GM18858 (cell line): ENCODE measurements at regions not wholly inside any gene's neighbourhood (a gene's known extent, or its start where the extent isn't known, plus 50 kb on each side); places are given as distances from the start of the nearest gene placed in this dataset.

Source experiments
- ATAC-seq: cut with Tn5 transposase; IDR thresholded peaks from one replicate; pipeline ENCODE4 v1.9.1; 2021; ENCODE audit not compliant: unreplicated experiment

DNA sequence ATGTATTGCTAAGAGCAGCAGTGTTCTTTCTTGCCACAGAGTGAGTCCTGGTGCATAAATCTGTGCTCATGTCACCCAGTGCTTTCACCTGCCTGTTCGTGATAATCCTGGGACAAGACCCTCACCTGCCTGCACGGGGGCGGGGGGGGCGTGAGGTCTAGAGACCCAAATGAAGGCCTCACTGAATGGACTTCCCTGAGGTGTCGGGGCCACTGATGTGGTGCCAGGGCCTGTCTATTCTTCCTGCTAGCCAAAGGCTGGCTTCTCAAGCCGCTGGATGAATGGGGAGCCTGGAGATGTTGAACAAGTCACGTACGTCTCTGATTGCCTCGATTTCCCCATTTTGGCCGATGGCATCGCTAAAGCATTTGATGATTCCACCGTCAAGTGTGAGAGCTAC is 118.8 kb upstream of the IRF2BP2 start:
- no peak for ATAC-seq

DNA sequence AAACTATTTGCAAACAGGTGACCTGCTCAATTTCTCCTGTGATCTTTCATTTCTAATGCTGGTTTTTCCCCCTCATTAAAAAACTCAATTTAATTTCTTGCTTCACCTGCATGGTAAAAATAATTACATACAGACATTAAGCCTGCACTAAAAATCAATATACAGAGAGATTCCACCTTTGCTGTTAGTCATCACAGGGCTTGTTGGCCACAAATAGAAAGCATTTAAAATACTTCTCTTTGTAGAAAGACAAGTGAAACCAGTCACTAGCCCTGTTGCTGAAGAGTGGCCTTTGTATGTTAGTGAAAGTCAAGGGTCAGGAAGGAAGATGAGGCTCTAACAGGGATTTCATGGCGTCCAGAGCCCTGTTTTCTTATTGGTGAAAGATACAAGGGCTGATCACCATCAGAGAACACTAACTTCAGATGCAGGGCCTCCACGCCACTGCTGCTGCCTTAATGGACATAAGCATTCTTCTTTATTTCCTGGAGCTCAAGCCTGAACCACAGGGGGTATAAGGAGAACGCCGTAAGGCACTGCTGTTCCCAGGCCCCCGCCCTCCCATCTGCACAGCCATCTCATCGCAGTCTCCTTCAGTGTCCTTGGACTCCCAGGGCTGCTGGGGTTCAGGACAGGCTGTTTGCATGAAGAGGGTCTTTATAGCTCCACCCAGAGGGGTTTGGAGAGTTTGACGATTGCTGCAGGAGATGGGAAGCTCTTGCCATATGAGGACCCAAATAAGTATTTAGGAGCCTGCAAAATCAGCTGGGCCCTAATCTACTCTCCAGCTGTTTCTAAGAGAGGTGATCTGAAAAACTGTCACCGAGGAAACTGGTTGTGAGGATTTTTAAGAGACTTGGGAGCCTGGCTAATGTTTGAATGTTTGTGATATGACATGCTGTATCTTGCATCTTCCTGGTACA is 117.3 kb upstream of the IRF2BP2 start:
- no peak for ATAC-seq

DNA sequence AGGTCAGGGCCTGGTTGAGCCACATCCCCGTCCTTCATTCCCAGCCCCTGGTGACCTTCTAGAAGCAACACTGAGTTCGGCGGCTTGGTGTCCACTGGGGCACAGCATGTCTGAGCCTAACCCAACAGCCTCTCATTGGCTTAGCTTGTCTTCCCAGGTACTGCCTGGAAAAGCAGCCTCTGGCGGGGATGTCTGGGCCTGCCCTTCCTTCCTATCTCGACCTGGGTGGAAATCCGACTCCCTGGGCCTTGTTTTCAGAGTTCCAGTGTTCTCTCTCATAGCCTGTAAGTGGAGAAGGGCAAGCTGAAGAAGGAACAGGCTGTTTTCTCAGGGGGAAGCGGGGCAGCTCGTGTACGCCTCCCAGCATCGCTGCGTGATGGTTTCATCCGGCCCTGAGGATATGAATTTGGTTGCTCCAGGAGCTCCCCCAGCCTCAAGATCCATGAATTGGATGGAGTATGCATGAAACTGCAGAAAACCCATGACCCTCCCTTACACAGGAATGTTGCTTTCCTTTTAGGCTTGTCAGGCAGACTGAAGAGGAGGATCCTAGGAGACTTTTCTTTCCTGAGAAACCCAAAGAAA is 116.5 kb upstream of the IRF2BP2 start:
- ATAC-seq, result no peak

DNA sequence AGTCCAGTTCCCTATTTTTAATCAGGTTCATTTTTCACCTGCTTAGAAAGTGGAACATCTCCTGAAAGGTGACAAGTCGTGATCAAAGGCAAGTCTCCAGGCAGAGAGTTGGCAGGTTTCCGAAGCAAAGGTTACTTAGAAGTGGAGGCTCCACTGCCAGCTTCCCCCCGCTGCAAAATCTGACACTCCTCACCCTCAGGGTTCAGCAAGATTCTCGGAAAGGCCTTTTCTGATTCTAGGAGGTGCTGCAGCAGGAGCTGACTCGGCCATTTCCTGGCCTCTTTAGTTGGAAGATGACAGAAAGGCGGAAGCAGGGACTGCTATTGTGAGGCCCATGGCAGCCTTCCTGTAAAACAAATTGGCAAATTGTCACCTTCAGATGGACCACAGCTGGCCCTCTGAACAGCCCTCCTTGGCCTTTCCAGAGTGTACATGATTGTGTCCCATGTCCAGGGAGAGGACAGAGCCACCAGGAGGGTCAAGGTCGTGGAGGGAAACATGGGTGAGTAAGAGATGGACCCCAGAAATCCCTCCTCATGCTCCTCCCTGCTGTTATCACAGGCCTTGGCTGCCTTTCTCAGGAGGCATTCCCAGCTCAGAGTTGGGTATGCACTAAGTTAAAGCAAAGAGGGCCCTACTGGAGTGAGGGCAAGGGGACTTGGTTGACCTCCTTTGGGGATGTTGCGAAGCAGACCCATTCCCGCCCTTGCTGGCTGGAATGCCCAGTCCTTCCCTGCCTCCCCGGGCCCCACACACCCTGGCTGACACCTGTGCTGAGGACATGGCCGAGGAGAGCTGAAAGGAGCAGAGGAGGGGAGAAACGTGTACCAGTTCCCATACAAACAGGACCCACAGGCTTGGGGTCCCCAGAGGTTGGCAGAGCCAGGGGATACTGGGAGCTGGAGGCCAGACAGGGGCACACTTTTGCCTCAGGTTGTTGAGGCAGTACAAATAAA is 115.5 kb upstream of the IRF2BP2 start:
- no peak for ATAC-seq

DNA sequence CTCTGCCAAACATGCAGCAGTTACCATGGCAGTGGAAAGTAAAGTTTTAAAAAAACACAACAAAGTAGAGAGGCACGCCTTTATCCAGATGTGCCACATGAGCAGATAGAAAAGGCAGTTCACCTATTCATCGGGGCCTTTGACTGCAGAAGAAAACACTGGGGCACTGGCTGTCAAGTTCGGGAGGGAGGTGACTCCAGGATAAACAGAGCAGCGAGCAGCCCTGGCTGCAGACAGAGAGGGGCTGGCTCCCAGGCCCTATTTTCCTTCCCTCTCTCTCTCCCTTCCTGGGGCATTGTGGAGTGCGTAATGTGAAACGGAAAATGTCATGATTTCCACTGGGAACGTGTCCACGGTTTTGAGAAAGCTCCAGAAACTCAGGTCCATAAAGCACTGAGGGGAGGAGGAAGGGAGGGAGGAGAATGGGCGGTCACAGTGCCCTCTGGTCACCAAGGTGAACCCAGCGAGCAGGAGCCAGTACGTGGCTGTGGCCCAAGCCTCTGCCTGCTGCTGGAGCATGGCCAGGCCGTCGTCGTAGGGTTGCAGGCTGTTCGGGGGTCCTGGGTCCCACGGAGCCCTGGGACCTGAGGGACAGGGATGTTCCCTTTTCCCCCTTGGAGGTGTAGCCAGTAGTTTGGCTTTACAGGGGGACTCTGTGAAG is 114.7 kb upstream of the IRF2BP2 start:
- no peak for ATAC-seq

DNA sequence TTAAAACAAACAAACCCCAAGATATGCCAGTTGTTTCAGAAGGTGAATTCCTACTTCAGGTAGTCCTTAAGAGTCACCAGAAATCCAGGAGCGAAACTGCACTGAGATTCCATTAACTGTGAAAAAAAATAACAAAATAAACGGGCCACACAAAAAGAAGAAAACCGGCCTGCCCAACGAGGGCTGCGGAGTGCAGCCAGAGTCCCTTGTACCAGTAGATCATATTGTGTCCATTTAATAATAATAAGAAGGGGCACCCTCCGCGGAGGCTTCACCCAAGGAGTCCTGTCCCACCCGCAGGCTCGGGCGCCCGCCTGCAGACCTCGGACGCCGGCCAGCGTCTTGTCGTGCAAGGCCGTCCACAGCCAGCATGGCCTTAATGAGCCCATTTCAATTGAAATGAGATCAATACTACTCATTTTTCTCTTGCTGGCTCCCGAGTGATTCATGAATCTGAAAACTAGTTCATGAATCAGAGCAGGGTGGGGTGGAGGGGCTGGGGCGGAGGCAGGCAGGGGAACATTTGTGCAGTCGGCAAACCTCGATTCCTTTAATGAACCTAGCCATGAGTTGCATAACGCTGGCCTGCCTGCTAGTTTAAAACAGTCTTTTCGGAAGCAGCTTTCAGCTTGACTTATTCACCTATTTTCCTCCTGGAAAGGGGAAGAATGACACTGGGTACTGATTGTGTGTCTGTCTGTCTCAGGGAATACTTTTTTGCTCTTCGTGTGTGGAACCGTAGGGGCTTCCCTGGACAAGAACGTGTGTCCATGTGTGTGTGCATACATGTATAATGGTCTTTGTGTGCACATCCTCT is 113.1 kb upstream of the IRF2BP2 start:
- ATAC-seq, result no peak

DNA sequence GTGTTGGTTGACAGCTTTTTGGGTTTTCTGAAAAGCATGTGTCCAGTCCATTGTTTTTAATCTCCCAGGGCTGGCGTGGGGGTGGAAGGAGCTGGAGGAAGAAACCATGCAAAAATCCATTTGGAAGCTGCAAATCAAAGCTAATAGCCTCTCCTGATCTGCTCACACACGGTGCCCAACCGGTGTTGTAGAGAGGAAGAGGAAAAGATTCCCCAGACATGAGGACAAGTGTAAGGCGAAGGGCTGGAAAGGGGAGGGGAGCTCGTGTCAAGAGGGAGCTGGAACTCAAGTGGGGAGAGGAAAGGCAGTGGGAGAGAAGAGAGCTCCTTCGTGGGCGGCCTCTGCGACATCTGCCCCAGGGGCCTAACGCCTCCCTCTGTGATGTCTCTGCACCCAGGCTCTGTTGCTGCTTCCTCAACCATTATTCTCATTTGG is 112.3 kb upstream of the IRF2BP2 start:
- no peak for ATAC-seq

DNA sequence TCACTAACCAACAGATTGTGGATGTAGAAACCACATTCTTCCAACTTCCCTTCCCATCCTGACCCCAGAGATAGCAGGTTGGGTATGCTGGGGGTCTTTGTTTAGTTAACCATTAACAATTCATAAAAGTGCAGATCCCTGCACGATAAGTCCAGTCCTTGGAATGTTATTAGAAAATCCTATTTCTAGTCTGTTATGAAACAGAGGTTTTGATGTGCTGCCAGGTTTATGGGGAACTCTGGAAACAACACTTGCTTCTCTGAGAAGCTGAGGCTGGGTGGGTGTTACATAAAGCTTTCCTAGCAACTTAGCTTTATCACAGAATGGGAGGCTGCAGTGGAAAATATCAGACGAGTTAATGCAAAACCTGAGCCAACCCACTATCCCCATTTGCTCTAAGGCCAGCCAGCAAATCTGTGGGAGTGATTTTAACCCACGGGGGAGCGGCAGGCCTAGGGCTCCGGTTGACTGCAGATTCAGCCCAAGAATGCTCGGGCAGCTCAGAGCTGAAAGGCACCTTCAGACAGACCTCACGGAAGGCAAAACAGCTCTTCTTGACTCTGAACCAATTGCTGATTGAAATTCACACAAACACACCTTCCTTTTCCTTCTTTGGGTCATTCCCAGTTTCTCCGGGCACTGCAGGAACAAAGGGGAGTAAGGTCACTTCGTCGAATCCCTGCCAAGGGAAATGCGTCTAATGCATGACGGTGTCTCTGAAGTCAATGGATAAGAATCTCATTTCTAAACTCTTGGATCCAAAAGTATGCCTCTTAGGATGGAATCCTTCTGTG is 111.7 kb upstream of the IRF2BP2 start:
- no peak for ATAC-seq

DNA sequence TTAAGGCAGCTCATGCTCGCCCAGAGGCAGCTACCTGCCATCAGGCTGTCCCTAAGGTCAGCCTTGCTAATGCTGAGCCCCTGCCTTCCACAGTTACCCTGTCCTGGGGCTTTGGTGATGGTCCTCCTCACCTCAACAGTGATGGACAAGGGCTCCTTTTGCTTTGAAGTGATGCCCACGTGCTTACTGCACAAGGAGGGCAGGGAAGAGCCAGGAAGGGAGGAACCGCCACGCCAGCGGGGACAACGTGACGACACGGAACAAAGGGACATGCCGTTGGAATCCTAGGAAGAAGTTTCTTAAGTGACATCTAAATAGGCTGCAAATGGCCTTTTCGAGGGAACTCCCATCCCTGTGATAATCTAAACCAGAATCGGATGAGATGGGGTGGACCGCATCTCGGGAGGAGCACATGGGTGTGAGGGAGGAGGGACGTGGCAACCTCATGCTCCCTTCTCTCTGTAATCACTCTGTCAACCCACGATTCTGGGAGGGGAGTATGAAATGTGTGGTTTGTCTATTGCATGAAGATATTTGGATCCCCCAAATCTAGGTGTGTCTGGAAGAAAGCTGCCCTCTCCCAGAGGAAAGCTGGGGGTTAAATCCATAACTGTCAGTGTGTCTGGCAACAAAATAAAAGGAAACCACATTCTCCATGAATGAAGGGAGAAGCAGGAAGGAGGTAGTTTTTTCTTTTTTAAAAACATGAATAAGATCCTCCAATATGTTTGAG is 110.9 kb upstream of the IRF2BP2 start:
- no peak for ATAC-seq

DNA sequence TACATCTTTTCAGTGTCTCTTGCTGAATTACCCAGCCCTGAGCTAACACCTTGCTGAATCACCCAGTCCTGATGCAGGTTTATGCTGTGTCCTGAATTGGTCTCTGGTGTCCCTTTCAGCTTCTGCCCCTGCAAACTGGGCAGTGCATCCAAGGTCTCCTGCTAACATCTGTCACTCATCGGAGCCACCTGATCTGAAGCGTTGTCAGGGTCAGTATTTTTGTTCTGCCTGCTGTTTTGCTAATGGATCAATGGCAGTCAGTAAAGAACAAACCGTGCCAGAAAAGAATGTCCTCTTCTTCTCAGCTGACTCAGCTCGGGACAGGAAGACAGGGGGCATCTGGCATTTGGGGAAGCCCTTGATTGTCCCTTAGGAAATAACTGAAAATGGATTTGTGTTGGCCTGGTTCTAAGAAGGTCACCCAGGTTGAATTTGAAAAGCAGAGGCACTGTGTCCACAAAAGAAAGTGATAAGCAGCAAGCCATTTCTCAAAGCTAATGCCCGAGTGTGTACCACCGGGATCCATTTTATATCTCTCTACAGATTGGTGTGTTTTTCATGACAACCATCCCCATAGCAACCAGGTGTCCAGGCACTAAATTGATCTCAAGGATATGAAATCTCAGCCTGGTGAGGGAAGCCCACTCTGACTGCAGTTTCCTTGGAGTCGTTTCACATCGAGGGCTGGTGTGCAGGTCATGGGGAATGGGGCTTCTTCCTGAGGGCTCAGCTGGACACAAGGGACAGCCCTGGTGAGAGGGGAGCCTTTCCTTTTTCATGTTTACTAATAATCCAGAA is 109.7 kb upstream of the IRF2BP2 start:
- ATAC-seq, result no peak

DNA sequence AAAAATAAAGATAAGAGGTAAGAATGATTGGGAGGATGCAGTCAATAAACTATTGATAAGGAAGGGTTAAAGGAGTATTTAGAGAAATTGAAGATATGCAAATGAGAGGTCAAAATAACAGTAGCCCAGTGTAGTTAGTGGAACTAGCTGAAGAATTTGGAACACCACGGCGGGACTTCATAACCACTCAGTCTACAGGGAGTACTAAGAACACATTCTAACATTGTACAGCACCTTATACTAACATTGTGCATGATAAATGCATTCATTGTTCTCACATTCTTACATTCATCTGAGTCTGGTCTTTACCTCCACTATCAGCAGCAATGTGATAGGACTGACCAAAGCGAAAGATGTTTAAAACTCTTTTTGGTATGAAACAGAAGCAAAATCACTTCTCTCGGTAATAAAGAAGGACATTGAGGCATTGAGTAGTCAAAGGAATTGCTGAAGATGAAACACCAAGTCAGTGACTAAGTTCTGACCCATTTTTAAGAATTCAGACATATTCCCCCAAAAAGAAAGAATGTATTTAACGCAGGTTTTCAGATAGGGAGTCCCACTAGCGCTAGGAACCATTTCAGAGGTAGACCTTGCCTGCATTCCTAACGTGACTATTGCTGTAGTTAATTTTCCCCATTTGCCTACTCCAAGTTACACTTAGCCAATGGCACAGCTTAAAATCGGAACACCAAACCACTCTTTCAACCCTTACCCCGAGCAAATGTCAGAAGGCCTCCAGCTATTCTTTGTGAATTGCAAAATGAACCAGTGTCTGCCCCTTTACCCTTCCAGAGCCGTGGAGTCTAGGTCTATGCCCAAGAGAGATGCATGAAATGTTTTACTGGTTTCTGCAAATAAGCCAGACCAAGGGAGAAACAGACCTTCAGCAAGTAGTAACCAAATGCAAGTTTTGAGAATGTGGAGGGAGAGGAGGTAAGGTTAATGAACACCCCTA is 108.8 kb upstream of the IRF2BP2 start:
- no peak for ATAC-seq

DNA sequence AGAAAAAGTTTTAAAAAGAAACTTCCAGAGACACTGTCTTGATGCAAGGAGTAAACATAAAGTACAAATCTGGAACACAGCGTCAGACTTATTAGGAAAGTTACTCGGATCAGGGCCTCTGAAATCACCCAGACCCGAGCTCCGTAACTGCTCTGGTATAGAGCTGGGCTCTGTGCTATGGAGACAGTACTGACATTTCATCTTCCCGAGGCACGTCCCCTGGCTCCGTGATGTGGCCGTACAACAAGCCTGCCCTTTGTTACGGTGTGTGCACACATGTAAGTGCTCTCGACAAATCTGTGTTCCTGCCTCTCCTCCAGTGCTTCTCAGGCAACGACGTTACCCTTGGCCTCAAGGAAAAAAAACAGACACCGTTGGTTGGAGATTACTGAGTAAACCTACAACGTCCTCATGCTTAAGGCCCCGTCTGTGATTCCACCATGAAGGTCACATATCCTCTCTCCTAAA is 107.0 kb upstream of the IRF2BP2 start:
- ATAC-seq, result no peak

DNA sequence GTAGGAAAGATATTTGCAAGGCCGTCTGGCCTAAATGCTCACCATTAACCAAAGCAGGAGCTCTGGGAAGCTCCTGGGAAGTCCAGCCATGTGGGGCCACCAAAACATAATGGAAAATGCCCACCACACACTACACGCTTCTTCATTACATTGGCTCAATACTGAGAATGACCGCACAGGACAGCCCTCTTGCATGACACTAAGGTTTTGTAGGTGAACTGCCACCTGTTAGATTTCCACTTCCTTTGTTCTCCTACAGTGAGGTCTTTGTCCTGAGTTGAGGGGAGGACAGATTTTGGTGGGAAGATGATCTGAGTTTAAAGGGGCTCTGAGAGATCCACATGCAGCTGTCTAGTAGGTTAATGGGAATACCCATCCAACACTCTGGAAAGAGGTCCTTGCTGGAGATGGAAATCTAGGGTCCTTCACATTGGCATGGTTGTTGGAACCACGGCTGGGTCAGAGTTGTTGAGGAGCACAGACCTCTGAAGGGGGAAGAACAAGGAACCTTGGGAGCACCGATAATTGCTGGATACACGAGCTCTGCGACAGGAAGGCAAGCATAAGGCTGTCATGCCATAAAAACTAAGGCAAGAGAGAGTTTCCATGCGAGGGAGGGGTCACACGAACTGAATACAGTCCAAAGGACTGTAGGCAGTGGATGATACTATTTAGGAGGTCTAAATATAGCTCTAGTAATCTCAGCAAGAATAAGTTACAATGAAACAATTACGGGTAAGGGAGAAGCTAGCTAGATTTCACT is 105.5 kb upstream of the IRF2BP2 start:
- ATAC-seq, result no peak

DNA sequence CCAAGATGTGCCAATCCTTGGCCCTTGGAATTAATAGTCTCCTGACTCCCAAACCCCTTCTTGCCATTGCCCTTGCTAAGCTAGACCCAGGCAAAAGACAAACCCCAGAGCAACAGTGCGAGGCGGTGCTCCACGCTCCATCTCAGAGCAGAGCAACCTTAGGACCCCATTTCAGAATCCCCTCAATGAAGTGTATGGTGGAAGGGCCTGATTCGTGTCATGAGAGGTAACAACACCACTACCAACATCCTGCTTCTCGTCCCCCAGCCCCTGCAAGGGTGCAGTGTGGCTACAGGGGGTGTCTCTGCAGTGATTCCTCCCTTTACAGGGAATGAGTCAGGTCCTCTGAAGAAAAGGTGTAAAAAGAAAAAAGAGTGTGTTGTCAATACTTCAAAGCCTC is 103.9 kb upstream of the IRF2BP2 start:
- ATAC-seq, result no peak

DNA sequence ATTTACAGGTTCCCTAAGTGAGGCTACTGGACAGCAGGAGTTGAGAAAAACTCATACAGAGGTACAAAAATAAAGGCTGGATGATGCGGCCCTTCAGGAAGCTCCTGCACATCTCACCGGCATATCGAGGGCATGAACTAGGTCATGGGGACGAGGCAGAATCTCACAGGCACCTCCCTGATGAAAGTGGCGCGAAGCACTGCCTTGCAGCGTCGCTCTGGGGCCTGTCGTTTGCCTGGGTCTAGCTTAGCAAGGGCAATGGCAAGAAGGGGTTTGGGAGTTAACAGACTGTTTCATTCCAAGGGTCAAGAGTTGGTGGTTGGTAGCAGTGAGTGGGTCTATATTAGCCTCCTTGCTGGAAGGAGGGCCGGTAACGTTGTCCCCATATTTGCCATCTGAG is 103.5 kb upstream of the IRF2BP2 start:
- no peak for ATAC-seq

DNA sequence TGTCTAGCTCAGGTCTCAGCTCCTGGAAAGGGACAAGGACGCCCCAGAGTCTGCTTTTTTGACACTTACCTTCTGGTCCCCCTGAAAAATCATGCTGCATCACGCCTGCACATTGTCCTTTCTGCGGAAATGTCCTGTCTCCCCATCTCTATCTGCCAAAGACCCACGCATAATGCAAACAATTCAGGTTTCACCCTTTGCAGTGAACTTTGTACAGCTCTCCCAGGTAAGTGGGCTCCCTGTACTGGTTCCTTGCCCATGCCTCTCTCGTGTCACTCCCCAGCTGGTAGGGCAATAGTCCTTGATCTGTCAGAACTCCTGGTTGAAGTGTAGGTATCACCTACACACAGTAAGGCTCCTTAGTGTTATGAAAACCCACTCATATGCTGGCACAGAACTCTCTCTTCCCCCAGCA is 102.9 kb upstream of the IRF2BP2 start:
- ATAC-seq, result no peak
